A549 (cell line): ENCODE measurements at regions not wholly inside any gene's neighbourhood (a gene's known extent, or its start where the extent isn't known, plus 50 kb on each side); places are given as distances from the start of the nearest gene placed in this dataset.

Experiments
- ATAC-seq, 2 experiments: fragments of 200-7000 bp in 1 of 2; fragments of >200 bp in 1 of 2; cut with Nextera tagmentation in 1 of 2; cut with Tn5 transposase in 1 of 2; 3 replicates each; pipeline versions ENCODE4 v1.8.0 to v1.9.1; 2018 to 2020; ENCODE audit warnings: mild to moderate bottlenecking in 1 of 2, moderate library complexity in 1 of 2
- CTCF ChIA-PET: fragments of 300-600 bp; sonication (Branson Sonifier 250); formaldehyde crosslinking; extraction: SDS; loops from one replicate; lab custom pipeline; 2021; ENCODE audit warnings: antibody characterized with exemption, inconsistent platforms; lab: Yijun Ruan, JAX
- POLR2A ChIA-PET: fragments of 350-600 bp; formaldehyde crosslinking; extraction: SDS; loops from one replicate; lab custom pipeline; 2021; ENCODE audit warnings: antibody characterized with exemption, inconsistent platforms; lab: Yijun Ruan, JAX
- DNase-seq, 2 experiments: peaks; one replicate each; pipeline versions ENCODE4 v3.0.0 to v3.0.0-alpha.2; 2011 to 2016; ENCODE audit warnings: low read depth in 1 of 2, low spot score in 1 of 2
- FAIRE-seq: peaks from 2 replicates; lab custom pipeline; 2011; peaks lifted over from hg19 to GRCh38; lab: Jason Lieb, UNC
- H3K27ac ChIP-seq, 2 experiments: fragments of >200 bp; sonication (Bioruptor Twin); formaldehyde crosslinking; 3 replicates each; pipeline ENCODE4 v1.5.1; 2016 to 2017
- H3K4me1 ChIP-seq: fragments of >200 bp; sonication (Bioruptor Twin); formaldehyde crosslinking; 3 replicates; pipeline ENCODE4 v1.6.1; 2016
- H3K4me2 ChIP-seq: fragments of >200 bp; sonication (Bioruptor Twin); formaldehyde crosslinking; 3 replicates; pipeline ENCODE4 v1.6.1; 2016
- H3K4me3 ChIP-seq: fragments of >200 bp; sonication (Bioruptor Twin); formaldehyde crosslinking; 3 replicates; pipeline ENCODE4 v1.5.1; 2016
- H3K9me3 ChIP-seq: fragments of >200 bp; sonication (Bioruptor Twin); formaldehyde crosslinking; 3 replicates; pipeline ENCODE4 v1.6.1; 2016
- BCL3 ChIP-seq: fragments of >200 bp; sonication (Bioruptor Twin); formaldehyde crosslinking; IDR thresholded peaks from 3 replicates; pipeline ENCODE4 v1.6.1; 2016
- CHD4 ChIP-seq: fragments of 200-600 bp; sonication (generic); IDR thresholded peaks from 2 replicates; pipeline ENCODE4 v1.6.1; 2016; ENCODE audit warnings: antibody characterized with exemption, mild to moderate bottlenecking, borderline replicate concordance
- E2F6 ChIP-seq: IDR thresholded peaks from 2 replicates; pipeline ENCODE4 v1.6.1; 2012; ENCODE audit warnings: low read depth, borderline replicate concordance
- ELK1 ChIP-seq: fragments of 150-350 bp; IDR thresholded peaks from 2 replicates; pipeline ENCODE4 v1.6.1; 2014; ENCODE audit warnings: low read depth, mild to moderate bottlenecking, low read length
- ESRRA ChIP-seq: fragments of 150-350 bp; IDR thresholded peaks from 2 replicates; pipeline ENCODE4 v1.6.1; 2014; ENCODE audit warnings: mild to moderate bottlenecking, low read length, borderline replicate concordance
- FOSB ChIP-seq: fragments of 250-450 bp; sonication (Bioruptor Pico); IDR thresholded peaks from 2 replicates; pipeline ENCODE4 v1.5.0; 2020; ENCODE audit warnings: mild to moderate bottlenecking, moderate library complexity
- FOSL2 ChIP-seq, 2 experiments: fragments of 450-650 bp in 1 of 2; fragments of >200 bp in 1 of 2; sonication (Bioruptor Twin) in 1 of 2; formaldehyde crosslinking; IDR thresholded peaks; 2 replicates each; pipeline versions ENCODE4 v1.5.0 to v1.6.1; 2016 to 2020; ENCODE audit warnings: mild to moderate bottlenecking in 1 of 2, moderate library complexity in 1 of 2
- HOXB13 ChIP-seq: fragments of 250-450 bp; sonication (Bioruptor Pico); IDR thresholded peaks from 2 replicates; pipeline ENCODE4 v1.5.0; 2020; ENCODE audit warnings: low read depth, mild to moderate bottlenecking, moderate library complexity
- MAX ChIP-seq: IDR thresholded peaks from 2 replicates; pipeline ENCODE4 v1.6.1; 2012
- NPAS2 ChIP-seq: fragments of 250-450 bp; sonication (Bioruptor Pico); IDR thresholded peaks from 2 replicates; pipeline ENCODE4 v1.8.0; 2022; ENCODE audit warnings: mild to moderate bottlenecking, moderate library complexity, borderline replicate concordance
- NR3C1 ChIP-seq: fragments of >200 bp; sonication (Bioruptor Twin); formaldehyde crosslinking; IDR thresholded peaks from 3 replicates; pipeline ENCODE4 v1.6.1; 2017
- PHF8 ChIP-seq: fragments of 200-600 bp; sonication (generic); IDR thresholded peaks from 2 replicates; pipeline ENCODE4 v1.6.1; 2016; ENCODE audit warnings: low read depth, mild to moderate bottlenecking, antibody characterized with exemption, moderate library complexity, borderline replicate concordance
- POLR2AphosphoS2 ChIP-seq: conservative IDR thresholded peaks from 2 replicates; pipeline ENCODE4 v1.6.1; 2012; ENCODE audit warnings: low read length, improper control_type of control experiment, inconsistent platforms
- RARB ChIP-seq: fragments of 250-450 bp; sonication (Bioruptor Pico); IDR thresholded peaks from 2 replicates; pipeline ENCODE4 v1.8.0; 2021; ENCODE audit warnings: mild to moderate bottlenecking, moderate library complexity
- RCOR1 ChIP-seq: fragments of 150-350 bp; IDR thresholded peaks from 2 replicates; pipeline ENCODE4 v1.6.1; 2014; ENCODE audit warnings: antibody characterized with exemption, low read length, low read depth
- SMC3 ChIP-seq: fragments of >200 bp; sonication (Bioruptor Twin); formaldehyde crosslinking; IDR thresholded peaks from 3 replicates; pipeline ENCODE4 v1.6.1; 2018; ENCODE audit warnings: inconsistent platforms
- SREBF2 ChIP-seq: fragments of 450-650 bp; IDR thresholded peaks from 2 replicates; pipeline ENCODE4 v1.6.1; 2014; ENCODE audit warnings: mild to moderate bottlenecking, moderate library complexity
- TFCP2L1 ChIP-seq: fragments of 250-450 bp; sonication (Bioruptor Pico); IDR thresholded peaks from 2 replicates; pipeline ENCODE4 v1.5.0; 2021; ENCODE audit warnings: mild to moderate bottlenecking
- ZFP36 ChIP-seq: fragments of 450-650 bp; IDR thresholded peaks from 2 replicates; pipeline ENCODE4 v1.6.1; 2014; ENCODE audit warnings: borderline replicate concordance; ENCODE audit not compliant: partially characterized antibody
- ZNF302 ChIP-seq: fragments of 250-450 bp; sonication (Bioruptor Pico); IDR thresholded peaks from 2 replicates; pipeline ENCODE4 v1.9.0; 2021; ENCODE audit warnings: inconsistent platforms, mild to moderate bottlenecking, moderate library complexity
- ZSCAN20 ChIP-seq: fragments of 250-450 bp; sonication (Bioruptor Pico); IDR thresholded peaks from 2 replicates; pipeline ENCODE4 v1.8.0; 2022; ENCODE audit warnings: mild to moderate bottlenecking, moderate library complexity
- WGBS: methylation state at CpG from one replicate; pipeline ENCODE4 v1.1.6; 2017; ENCODE audit errors: missing lambda C conversion rate; 5-methylcytosine and 5-hydroxymethylcytosine counted together
- TF ChIP-seq, protein P1 (sequence below): fragments of 450-650 bp; IDR thresholded peaks from 2 replicates; pipeline ENCODE4 v1.6.1; 2014; ENCODE audit warnings: antibody characterized with exemption

DNA sequence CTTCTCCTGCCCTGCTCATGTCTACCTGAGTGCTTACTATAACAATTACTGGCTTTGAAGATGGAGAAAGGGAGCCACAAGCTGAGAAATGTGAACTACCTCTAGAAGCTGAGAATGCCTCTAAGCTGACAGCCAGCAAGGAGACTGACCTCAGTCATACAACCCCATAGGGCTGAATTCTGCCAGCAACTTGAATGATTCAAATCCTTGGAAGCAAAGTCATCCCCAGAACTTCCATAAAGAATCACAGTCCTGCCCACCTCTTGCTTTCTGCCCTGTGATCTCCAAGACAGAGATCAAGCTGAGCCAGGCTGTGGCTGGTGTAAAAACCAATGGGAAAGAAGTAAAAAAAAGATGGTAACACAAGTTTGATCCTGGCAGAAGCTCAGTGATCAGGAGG lies 288.2 kb upstream of the SPHKAP start:
- H3K27ac ChIP-seq, result no peak overlapping the region
- POLR2A ChIA-PET, result no interaction called here
- ATAC-seq (no peak), FAIRE-seq (no peak), DNase-seq (no peak)
- TF ChIP-seq MAX, result no peak
- TF ChIP-seq RCOR1, result no peak
- TF ChIP-seq HOXB13 (CRISPR knock-in tag), result no peak
- TF ChIP-seq PHF8, result no peak
- no peak for TF ChIP-seq FOSB (CRISPR knock-in tag)
- TF ChIP-seq SMC3, result no peak
- TF ChIP-seq RARB (CRISPR knock-in tag), result no peak
- no peak for TF ChIP-seq FOSL2 (IDR thresholded peaks at IDR 0.05)
- TF ChIP-seq FOSL2 (CRISPR knock-in tag; IDR thresholded peaks at IDR 0.05), result no peak
- TF ChIP-seq ESRRA, result no peak
- TF ChIP-seq POLR2AphosphoS2, result no peak
- no peak for TF ChIP-seq SREBF2
- TF ChIP-seq ZFP36, result no peak
- no peaks in the 10 kb centered on the region for H3K4me1 ChIP-seq
- H3K4me2 ChIP-seq, result no peak overlapping the region
- no peak overlapping the region for H3K4me3 ChIP-seq
- CTCF ChIA-PET, result no interaction called here
- H3K9me3 ChIP-seq, result peaks cover 3% of the 10 kb centered on the region; the same call in 1 of the 3 replicates

GRCh38 chr2:228466851-228467250 lies 285.4 kb upstream of the SPHKAP start:
- H3K4me3 ChIP-seq, result no peak overlapping the region
- H3K4me1 ChIP-seq, result no peaks in the 10 kb centered on the region
- POLR2A ChIA-PET, result no interaction called here
- H3K4me2 ChIP-seq, result no peak overlapping the region
- TF ChIP-seq POLR2AphosphoS2, result no peak
- no peak for TF ChIP-seq TFCP2L1 (CRISPR knock-in tag)
- no peak for TF ChIP-seq CHD4
- no peak for TF ChIP-seq E2F6
- no peak for TF ChIP-seq FOSB (CRISPR knock-in tag)
- no peak for TF ChIP-seq RARB (CRISPR knock-in tag)
- no peak for TF ChIP-seq NR3C1
- TF ChIP-seq BCL3, result no peak
- TF ChIP-seq, protein P1, sequence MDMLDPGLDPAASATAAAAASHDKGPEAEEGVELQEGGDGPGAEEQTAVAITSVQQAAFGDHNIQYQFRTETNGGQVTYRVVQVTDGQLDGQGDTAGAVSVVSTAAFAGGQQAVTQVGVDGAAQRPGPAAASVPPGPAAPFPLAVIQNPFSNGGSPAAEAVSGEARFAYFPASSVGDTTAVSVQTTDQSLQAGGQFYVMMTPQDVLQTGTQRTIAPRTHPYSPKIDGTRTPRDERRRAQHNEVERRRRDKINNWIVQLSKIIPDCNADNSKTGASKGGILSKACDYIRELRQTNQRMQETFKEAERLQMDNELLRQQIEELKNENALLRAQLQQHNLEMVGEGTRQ, result no peak
- no peak for TF ChIP-seq NPAS2 (CRISPR knock-in tag)
- no peak for TF ChIP-seq HOXB13 (CRISPR knock-in tag)
- no peak for TF ChIP-seq ZNF302 (CRISPR knock-in tag)
- no peak for TF ChIP-seq ELK1
- TF ChIP-seq ZSCAN20 (CRISPR knock-in tag), result no peak
- TF ChIP-seq MAX, result no peak
- no peak for FAIRE-seq
- 24% methylated on average over 2 of the region's 2 CpGs for WGBS
- peaks cover 3% of the 10 kb centered on the region; the same call in 1 of the 3 replicates for H3K9me3 ChIP-seq
- ATAC-seq, result no peak
- no peak for DNase-seq
- H3K27ac ChIP-seq, result no peak overlapping the region
- CTCF ChIA-PET, result no interaction called here
